ES-I3 (cell line): ENCODE measurements at regions not wholly inside any gene's neighbourhood (a gene's known extent, or its start where the extent isn't known, plus 50 kb on each side); places are given as distances from the start of the nearest gene placed in this dataset.

Experiments used
- H3K36me3 ChIP-seq: 2 replicates; pipeline ENCODE4 v1.6.1; 2013; ENCODE audit warnings: mild to moderate bottlenecking, low read length, control low read depth, moderate library complexity; ENCODE audit not compliant: insufficient read depth
- H3K4me1 ChIP-seq: 2 replicates; pipeline ENCODE4 v1.6.1; 2013; ENCODE audit warnings: mild to moderate bottlenecking, control low read depth, low read length; ENCODE audit not compliant: insufficient read depth
- H3K9ac ChIP-seq: 2 replicates; pipeline ENCODE4 v1.6.1; 2013; ENCODE audit warnings: low read depth, mild to moderate bottlenecking, low read length, moderate library complexity
- H3K9me3 ChIP-seq: 2 replicates; pipeline ENCODE4 v1.6.1; 2013; ENCODE audit warnings: mild to moderate bottlenecking, low read length, moderate library complexity; ENCODE audit not compliant: control insufficient read depth, insufficient read depth

- Histone ChIP-seq H3K9me3 (no peaks in the 10 kb centered on the region), H3K9ac (no peak overlapping the region), H3K36me3 (no peaks in the 10 kb centered on the region), H3K4me1 (peaks cover 12% of the 10 kb centered on the region)
Observed at GRCh38 chr5:121500310-121500709, 351.4 kb upstream of the FTMT start.

GRCh38 chr5:121503111-121503840, 348.4 kb upstream of the FTMT start:
- H3K4me1 ChIP-seq, result peaks cover 12% of the 10 kb centered on the region
- H3K9me3 ChIP-seq, result no peaks in the 10 kb centered on the region
- H3K36me3 ChIP-seq, result no peaks in the 10 kb centered on the region
- H3K9ac ChIP-seq, result no peak overlapping the region

DNA sequence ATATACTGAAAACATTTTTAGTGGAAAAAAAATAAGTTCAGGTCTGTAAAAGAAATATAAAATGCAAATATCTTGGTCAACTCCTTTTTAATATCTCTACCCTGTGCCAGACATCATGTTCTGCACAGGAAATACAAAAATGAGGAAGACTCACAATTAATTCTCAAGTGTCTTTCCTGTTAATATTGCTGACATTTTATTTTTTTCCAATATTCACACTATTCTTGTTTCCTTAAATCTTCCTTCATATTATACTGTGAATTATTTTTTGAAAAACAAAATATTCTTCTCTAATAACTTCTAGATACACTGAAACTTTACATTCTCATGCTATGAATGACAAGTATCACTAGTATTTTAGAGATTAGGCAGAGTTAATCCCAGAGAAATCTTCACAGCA, 334.7 kb upstream of the FTMT start:
- Histone ChIP-seq H3K9ac (no peak overlapping the region), H3K4me1 (no peaks in the 10 kb centered on the region), H3K36me3 (no peaks in the 10 kb centered on the region)

DNA sequence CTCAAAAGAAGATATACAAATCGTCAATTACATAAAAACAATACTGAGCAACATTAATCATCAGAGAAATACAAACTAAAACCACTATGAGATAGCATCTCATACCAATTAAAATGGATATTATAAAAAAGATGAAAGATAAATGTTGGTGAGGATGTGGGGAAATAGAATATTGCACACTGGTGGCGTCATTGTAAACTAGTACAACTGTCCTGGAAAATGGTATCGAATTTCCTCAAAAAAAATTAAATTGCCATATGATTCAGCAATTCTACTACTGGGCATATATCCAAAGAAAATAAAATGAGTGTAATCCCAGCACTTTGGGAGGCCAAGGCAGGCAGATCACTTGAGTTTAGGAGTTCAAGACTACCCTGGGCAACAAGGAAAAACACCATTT, 326.0 kb upstream of the FTMT start:
- H3K36me3 ChIP-seq, result no peaks in the 10 kb centered on the region
- H3K9me3 ChIP-seq, result no peaks in the 10 kb centered on the region

More for the DNA sequence above, 334.7 kb upstream of the FTMT start:
- no peaks in the 10 kb centered on the region for H3K9me3 ChIP-seq

GRCh38 chr5:121526908-121527307, 324.8 kb upstream of the FTMT start:
- H3K36me3 ChIP-seq, result no peaks in the 10 kb centered on the region
- H3K4me1 ChIP-seq, result no peaks in the 10 kb centered on the region
- H3K9ac ChIP-seq, result no peak overlapping the region
- H3K9me3 ChIP-seq, result no peaks in the 10 kb centered on the region

More for the DNA sequence above, 326.0 kb upstream of the FTMT start:
- no peaks in the 10 kb centered on the region for H3K4me1 ChIP-seq
- no peak overlapping the region for H3K9ac ChIP-seq

DNA sequence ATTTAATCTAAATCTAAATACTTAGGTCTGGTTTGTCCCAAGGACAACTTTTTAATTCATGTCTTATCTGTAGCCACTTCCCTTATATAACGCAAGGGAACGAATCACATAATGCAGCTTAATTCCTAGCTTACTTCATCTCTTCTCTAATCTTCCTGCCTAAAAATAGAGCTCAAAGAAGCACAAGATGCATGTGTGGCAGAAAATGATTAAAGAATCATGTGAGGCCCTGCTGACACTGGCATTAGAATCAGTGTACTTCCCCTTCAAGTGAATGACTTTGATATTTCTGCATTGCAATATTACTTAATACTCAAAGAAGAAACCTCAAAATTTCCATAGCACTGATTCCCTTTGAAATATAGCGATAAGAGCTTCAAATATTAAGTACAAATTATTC, 317.9 kb upstream of the FTMT start:
- no peaks in the 10 kb centered on the region for H3K9me3 ChIP-seq
- H3K4me1 ChIP-seq, result no peaks in the 10 kb centered on the region
- H3K36me3 ChIP-seq, result no peaks in the 10 kb centered on the region
- no peak overlapping the region for H3K9ac ChIP-seq

GRCh38 chr5:121550989-121551388, 300.7 kb upstream of the FTMT start:
- H3K4me1 ChIP-seq, result no peaks in the 10 kb centered on the region

GRCh38 chr5:121559832-121560231, 291.9 kb upstream of the FTMT start:
- no peaks in the 10 kb centered on the region for H3K36me3 ChIP-seq
- H3K9me3 ChIP-seq, result no peaks in the 10 kb centered on the region
- H3K4me1 ChIP-seq, result no peaks in the 10 kb centered on the region
- no peak overlapping the region for H3K9ac ChIP-seq

More at GRCh38 chr5:121550989-121551388, 300.7 kb upstream of the FTMT start:
- Histone ChIP-seq H3K9me3 (no peaks in the 10 kb centered on the region), H3K36me3 (no peaks in the 10 kb centered on the region), H3K9ac (no peak overlapping the region)

DNA sequence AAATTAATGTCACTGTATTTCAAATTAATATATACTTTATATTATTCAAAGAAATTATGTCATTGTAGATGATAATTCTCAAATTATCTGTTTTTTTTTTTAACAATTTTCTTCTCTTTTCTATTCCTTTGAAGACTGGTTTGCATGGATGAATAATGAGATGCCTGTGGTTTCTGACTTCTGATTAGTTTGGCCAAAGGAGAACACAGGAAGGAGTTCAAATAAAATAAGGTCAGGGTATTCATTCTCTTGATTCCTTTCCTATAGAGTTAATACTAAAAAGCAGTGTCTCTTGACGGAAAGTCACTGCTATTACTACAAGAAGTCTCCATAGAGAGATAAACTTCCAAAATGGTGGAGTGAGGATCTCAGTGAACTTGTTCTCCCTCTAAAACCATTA, 279.6 kb upstream of the FTMT start:
- Histone ChIP-seq H3K9ac (no peak overlapping the region), H3K36me3 (no peaks in the 10 kb centered on the region), H3K9me3 (no peaks in the 10 kb centered on the region), H3K4me1 (no peaks in the 10 kb centered on the region)

GRCh38 chr5:121573721-121574382, 277.8 kb upstream of the FTMT start:
- Histone ChIP-seq H3K9me3 (no peaks in the 10 kb centered on the region), H3K4me1 (no peaks in the 10 kb centered on the region), H3K9ac (no peak overlapping the region), H3K36me3 (no peaks in the 10 kb centered on the region)

GRCh38 chr5:121581588-121581987, 270.1 kb upstream of the FTMT start:
- H3K9ac ChIP-seq, result no peak overlapping the region
- H3K4me1 ChIP-seq, result no peaks in the 10 kb centered on the region
- no peaks in the 10 kb centered on the region for H3K9me3 ChIP-seq
- no peaks in the 10 kb centered on the region for H3K36me3 ChIP-seq

GRCh38 chr5:121596882-121597281, 254.8 kb upstream of the FTMT start:
- Histone ChIP-seq H3K9ac (no peak overlapping the region), H3K4me1 (no peaks in the 10 kb centered on the region)

GRCh38 chr5:121608826-121609225, 242.9 kb upstream of the FTMT start:
- no peaks in the 10 kb centered on the region for H3K4me1 ChIP-seq
- H3K36me3 ChIP-seq, result no peaks in the 10 kb centered on the region
- no peak overlapping the region for H3K9ac ChIP-seq
- no peaks in the 10 kb centered on the region for H3K9me3 ChIP-seq

More at GRCh38 chr5:121596882-121597281, 254.8 kb upstream of the FTMT start:
- Histone ChIP-seq H3K36me3 (no peaks in the 10 kb centered on the region), H3K9me3 (peaks cover 2% of the 10 kb centered on the region; the same call in 1 of the 2 replicates)

GRCh38 chr5:121624035-121624434, 227.6 kb upstream of the FTMT start:
- H3K4me1 ChIP-seq, result no peaks in the 10 kb centered on the region
- H3K36me3 ChIP-seq, result no peaks in the 10 kb centered on the region
- H3K9me3 ChIP-seq, result no peaks in the 10 kb centered on the region
- H3K9ac ChIP-seq, result no peak overlapping the region

DNA sequence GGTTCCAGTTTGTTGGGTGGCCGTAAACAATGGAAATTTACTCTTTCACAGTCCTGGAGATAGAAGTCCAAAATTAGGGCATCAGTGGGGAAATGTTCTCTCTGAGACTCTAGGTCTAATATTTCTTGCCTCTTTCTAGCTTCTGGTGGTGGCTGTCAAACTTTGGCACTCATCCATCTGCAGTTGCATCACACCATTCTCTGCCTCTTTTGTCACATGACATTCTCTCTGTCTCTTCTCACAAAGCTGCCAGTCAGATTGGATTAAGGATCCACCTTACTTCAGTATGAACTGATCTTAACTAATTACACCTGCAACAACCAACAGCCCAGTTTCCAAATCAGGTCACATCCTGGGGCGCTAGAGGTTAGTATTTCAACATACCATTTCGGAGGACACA, 222.9 kb upstream of the FTMT start:
- Histone ChIP-seq H3K9me3 (no peaks in the 10 kb centered on the region), H3K9ac (no peak overlapping the region), H3K36me3 (no peaks in the 10 kb centered on the region), H3K4me1 (no peaks in the 10 kb centered on the region)
